H1 (cell line): ENCODE measurements at regions not wholly inside any gene's neighbourhood (a gene's known extent, or its start where the extent isn't known, plus 50 kb on each side); places are given as distances from the start of the nearest gene placed in this dataset.
"Not testable (repeated sequence)": the region's sequence is repeated elsewhere in the genome, so short reads cannot be mapped to it uniquely, and the experiment has no call there.

Source experiments
- CTCF ChIA-PET: fragments of 300-600 bp; sonication (Branson Sonifier 250); formaldehyde crosslinking; loops from one replicate; lab custom pipeline; 2021; ENCODE audit not compliant: partially characterized antibody; lab: Charles Lee
- POLR2A ChIA-PET: fragments of 300-600 bp; sonication (Branson Sonifier 250); formaldehyde crosslinking; loops from one replicate; lab custom pipeline; 2021; ENCODE audit warnings: inconsistent platforms; ENCODE audit not compliant: partially characterized antibody; lab: Charles Lee
- DNase-seq, 2 experiments: peaks; one replicate each; pipeline versions ENCODE4 v3.0.0 to v3.0.0-alpha.2; 2010 to 2022; ENCODE audit warnings: low spot score in 2 of 2, low read depth in 1 of 2, mixed read lengths in 1 of 2
- FAIRE-seq: peaks from 2 replicates; lab custom pipeline; 2011; peaks lifted over from hg19 to GRCh38; lab: Jason Lieb, UNC
- H2AFZ ChIP-seq: 2 replicates; pipeline ENCODE4 v1.8.1; 2012; ENCODE audit warnings: low read length, inconsistent platforms
- H2AK5ac ChIP-seq: 2 replicates; pipeline ENCODE4 v1.6.1; 2013; ENCODE audit warnings: low read depth, low read length
- H2BK120ac ChIP-seq: replicated peaks from 2 replicates; pipeline ENCODE3; 2013; ENCODE audit warnings: low read depth, low read length, inconsistent platforms
- H2BK12ac ChIP-seq: 2 replicates; pipeline ENCODE4 v1.6.1; 2013; ENCODE audit warnings: low read depth, low read length
- H2BK15ac ChIP-seq: 2 replicates; pipeline ENCODE4 v1.6.1; 2013; ENCODE audit warnings: low read length
- H2BK20ac ChIP-seq: 2 replicates; pipeline ENCODE4 v1.6.1; 2013; ENCODE audit warnings: low read length
- H2BK5ac ChIP-seq: 2 replicates; pipeline ENCODE4 v1.6.1; 2013; ENCODE audit warnings: low read depth, low read length
- H3K14ac ChIP-seq: 2 replicates; pipeline ENCODE4 v1.6.1; 2013; ENCODE audit warnings: inconsistent platforms; ENCODE audit not compliant: insufficient read length
- H3K18ac ChIP-seq: 2 replicates; pipeline ENCODE4 v1.6.1; 2013; ENCODE audit warnings: low read length; ENCODE audit errors: extremely low read depth
- H3K23ac ChIP-seq: 2 replicates; pipeline ENCODE4 v1.6.1; 2013; ENCODE audit warnings: inconsistent platforms; ENCODE audit not compliant: insufficient read length
- H3K23me2 ChIP-seq: 2 replicates; pipeline ENCODE4 v1.6.1; 2013; ENCODE audit warnings: low read depth, low read length
- H3K27ac ChIP-seq: 2 replicates; pipeline ENCODE4 v1.6.1; 2011; ENCODE audit warnings: low read depth, low read length, inconsistent platforms
- H3K27me3 ChIP-seq, 4 experiments: replicated peaks in 1 of 4; 1 replicate in 1 of 4; 2 replicates in 3 of 4; pipeline versions ENCODE4 v1.6.1 to v1.8.1; 2011 to 2013; ENCODE audit warnings: low read length in 3 of 4, mild to moderate bottlenecking in 3 of 4, inconsistent platforms in 2 of 4, mixed read lengths in 2 of 4, moderate library complexity in 1 of 4; ENCODE audit not compliant: control insufficient read depth in 3 of 4, insufficient read depth in 3 of 4; ENCODE audit errors: extremely low read depth in 1 of 4
- H3K36me3 ChIP-seq, 4 experiments: 2 replicates each; pipeline versions ENCODE4 v1.6.1 to v1.8.1; 2011 to 2013; ENCODE audit warnings: mild to moderate bottlenecking in 4 of 4, low read length in 3 of 4, moderate library complexity in 2 of 4, control low read depth in 1 of 4, inconsistent platforms in 1 of 4; ENCODE audit not compliant: insufficient read depth in 4 of 4, control insufficient read depth in 2 of 4
- H3K4ac ChIP-seq: replicated peaks from 2 replicates; pipeline ENCODE3; 2013; ENCODE audit warnings: low read length, low read depth, mixed read lengths, inconsistent platforms; ENCODE audit not compliant: insufficient read length
- H3K4me1 ChIP-seq, 4 experiments: replicated peaks in 1 of 4; 1 replicate in 1 of 4; 2 replicates in 3 of 4; pipeline versions ENCODE4 v1.6.1 to v1.8.1; 2011 to 2013; ENCODE audit warnings: low read length in 3 of 4, inconsistent platforms in 2 of 4, mixed read lengths in 1 of 4; ENCODE audit not compliant: insufficient read depth in 4 of 4, control insufficient read depth in 3 of 4
- H3K4me2 ChIP-seq, 2 experiments: 2 replicates each; pipeline versions ENCODE4 v1.6.1 to v1.8.1; 2011 to 2013; ENCODE audit warnings: low read depth in 2 of 2, low read length in 2 of 2, control low read depth in 1 of 2, inconsistent platforms in 1 of 2, mild to moderate bottlenecking in 1 of 2; ENCODE audit not compliant: insufficient read depth in 1 of 2
- H3K4me3 ChIP-seq, 4 experiments: fragments of 200-600, 300-600 bp in 1 of 4; sonication (generic), shearing (Covaris generic), sonication (Bioruptor Twin) in 1 of 4; 2 replicates each; pipeline versions ENCODE4 v1.5.1 to v1.8.1; 2011 to 2016; ENCODE audit warnings: low read length in 4 of 4, low read depth in 3 of 4, control low read depth in 2 of 4, inconsistent platforms in 2 of 4, mild to moderate bottlenecking in 2 of 4, mixed read lengths in 1 of 4, moderate library complexity in 1 of 4; ENCODE audit not compliant: insufficient read depth in 2 of 4; ENCODE audit errors: extremely low read depth in 1 of 4
- H3K56ac ChIP-seq: replicated peaks from 2 replicates; pipeline ENCODE3; 2013; ENCODE audit warnings: low read depth, mild to moderate bottlenecking, mixed read lengths, low read length, inconsistent platforms; ENCODE audit not compliant: insufficient read length
- H3K79me1 ChIP-seq: 2 replicates; pipeline ENCODE4 v1.6.1; 2013; ENCODE audit warnings: low read depth, low read length, control low read depth
- H3K79me2 ChIP-seq, 2 experiments: 2 replicates each; pipeline versions ENCODE4 v1.6.1 to v1.8.1; 2012 to 2013; ENCODE audit warnings: low read length in 2 of 2, mild to moderate bottlenecking in 2 of 2, inconsistent platforms in 1 of 2; ENCODE audit not compliant: insufficient read depth in 2 of 2, control insufficient read depth in 1 of 2
- H3K9ac ChIP-seq, 4 experiments: replicated peaks in 1 of 4; 1 replicate in 1 of 4; 2 replicates in 3 of 4; pipeline versions ENCODE4 v1.6.1 to v1.8.1; 2011 to 2013; ENCODE audit warnings: low read depth in 3 of 4, low read length in 3 of 4, control low read depth in 2 of 4, mild to moderate bottlenecking in 2 of 4, moderate library complexity in 2 of 4, inconsistent platforms in 1 of 4; ENCODE audit errors: extremely low read depth in 1 of 4
- H3K9me3 ChIP-seq, 2 experiments: 2 replicates each; pipeline versions ENCODE4 v1.6.1 to v1.8.1; 2012 to 2013; ENCODE audit warnings: mild to moderate bottlenecking in 2 of 2, moderate library complexity in 2 of 2, control low read depth in 1 of 2, inconsistent platforms in 1 of 2, low read depth in 1 of 2, low read length in 1 of 2, mixed read lengths in 1 of 2; ENCODE audit not compliant: insufficient read depth in 2 of 2
- H4K20me1 ChIP-seq, 2 experiments: replicated peaks in 1 of 2; 2 replicates each; pipeline versions ENCODE3 to v1.8.1; 2011 to 2013; ENCODE audit warnings: inconsistent platforms in 2 of 2, low read length in 2 of 2, mild to moderate bottlenecking in 1 of 2; ENCODE audit not compliant: insufficient read depth in 2 of 2, control insufficient read depth in 1 of 2
- H4K5ac ChIP-seq: 2 replicates; pipeline ENCODE4 v1.6.1; 2013; ENCODE audit warnings: low read length, low read depth, mixed read lengths, inconsistent platforms; ENCODE audit not compliant: insufficient read length
- H4K8ac ChIP-seq: 2 replicates; pipeline ENCODE4 v1.8.0; 2013; ENCODE audit warnings: mild to moderate bottlenecking, moderate library complexity, low read length, inconsistent platforms; ENCODE audit not compliant: insufficient read depth; ENCODE audit errors: extremely low read depth
- H4K91ac ChIP-seq: replicated peaks from 2 replicates; pipeline ENCODE3; 2013; ENCODE audit warnings: low read length, mixed read lengths, inconsistent platforms; ENCODE audit not compliant: insufficient read length
- CREB1 ChIP-seq: IDR thresholded peaks from 2 replicates; pipeline ENCODE4 v1.6.1; 2012; ENCODE audit warnings: inconsistent platforms
- KDM4A ChIP-seq: IDR thresholded peaks from one replicate; pipeline ENCODE4 v1.7.1; 2012; ENCODE audit warnings: low read depth, mild to moderate bottlenecking, moderate library complexity, low read length, inconsistent platforms; ENCODE audit not compliant: severe bottlenecking
- PHF8 ChIP-seq: fragments of 200-600 bp; sonication (generic); conservative IDR thresholded peaks from 2 replicates; pipeline ENCODE4 v1.7.1; 2012; ENCODE audit warnings: low read depth, mild to moderate bottlenecking, inconsistent platforms, low read length, moderate library complexity
- POLR2A ChIP-seq, 2 experiments: IDR thresholded peaks; 1 replicate in 1 of 2; 2 replicates in 1 of 2; pipeline ENCODE4 v1.6.1; 2011; ENCODE audit warnings: low read depth in 2 of 2, low read length in 2 of 2, mild to moderate bottlenecking in 2 of 2; ENCODE audit errors: control extremely low read depth in 1 of 2
- POLR2AphosphoS5 ChIP-seq: IDR thresholded peaks from 2 replicates; pipeline ENCODE4 v1.6.1; 2011; ENCODE audit warnings: low read depth, low read length
- RAD21 ChIP-seq, 2 experiments: IDR thresholded peaks in 1 of 2; conservative IDR thresholded peaks in 1 of 2; 2 replicates each; pipeline ENCODE4 v1.6.1; 2011; ENCODE audit warnings: low read depth in 2 of 2, low read length in 2 of 2, improper control_type of control experiment in 1 of 2, inconsistent platforms in 1 of 2, mild to moderate bottlenecking in 1 of 2, moderate library complexity in 1 of 2
- TAF1 ChIP-seq: IDR thresholded peaks from 2 replicates; pipeline ENCODE4 v1.6.1; 2011; ENCODE audit warnings: mild to moderate bottlenecking, low read depth, low read length
- TBP ChIP-seq: IDR thresholded peaks from 2 replicates; pipeline ENCODE4 v1.6.1; 2011; ENCODE audit warnings: low read depth, low read length, improper control_type of control experiment
- YY1 ChIP-seq: IDR thresholded peaks from 2 replicates; pipeline ENCODE4 v1.6.1; 2011; ENCODE audit warnings: low read depth, mild to moderate bottlenecking, low read length
- WGBS, 2 experiments: shearing (Covaris generic) in 1 of 2; methylation state at CpG; one replicate each; pipeline versions ENCODE4 v1.1.6 to v1.1.7; 2013 to 2015; ENCODE audit warnings: low lambda C conversion rate in 2 of 2, mixed read lengths in 2 of 2, inconsistent platforms in 1 of 2, low coverage in 1 of 2, missing lambda C conversion rate in 1 of 2; ENCODE audit not compliant: insufficient replicate concordance in 2 of 2, insufficient coverage in 1 of 2, insufficient read length in 1 of 2; ENCODE audit errors: extremely low coverage in 1 of 2, missing lambda C conversion rate in 1 of 2; 5-methylcytosine and 5-hydroxymethylcytosine counted together
- TF ChIP-seq, protein P1 (sequence below): IDR thresholded peaks from 2 replicates; pipeline ENCODE4 v1.6.1; 2012; ENCODE audit warnings: inconsistent platforms

DNA sequence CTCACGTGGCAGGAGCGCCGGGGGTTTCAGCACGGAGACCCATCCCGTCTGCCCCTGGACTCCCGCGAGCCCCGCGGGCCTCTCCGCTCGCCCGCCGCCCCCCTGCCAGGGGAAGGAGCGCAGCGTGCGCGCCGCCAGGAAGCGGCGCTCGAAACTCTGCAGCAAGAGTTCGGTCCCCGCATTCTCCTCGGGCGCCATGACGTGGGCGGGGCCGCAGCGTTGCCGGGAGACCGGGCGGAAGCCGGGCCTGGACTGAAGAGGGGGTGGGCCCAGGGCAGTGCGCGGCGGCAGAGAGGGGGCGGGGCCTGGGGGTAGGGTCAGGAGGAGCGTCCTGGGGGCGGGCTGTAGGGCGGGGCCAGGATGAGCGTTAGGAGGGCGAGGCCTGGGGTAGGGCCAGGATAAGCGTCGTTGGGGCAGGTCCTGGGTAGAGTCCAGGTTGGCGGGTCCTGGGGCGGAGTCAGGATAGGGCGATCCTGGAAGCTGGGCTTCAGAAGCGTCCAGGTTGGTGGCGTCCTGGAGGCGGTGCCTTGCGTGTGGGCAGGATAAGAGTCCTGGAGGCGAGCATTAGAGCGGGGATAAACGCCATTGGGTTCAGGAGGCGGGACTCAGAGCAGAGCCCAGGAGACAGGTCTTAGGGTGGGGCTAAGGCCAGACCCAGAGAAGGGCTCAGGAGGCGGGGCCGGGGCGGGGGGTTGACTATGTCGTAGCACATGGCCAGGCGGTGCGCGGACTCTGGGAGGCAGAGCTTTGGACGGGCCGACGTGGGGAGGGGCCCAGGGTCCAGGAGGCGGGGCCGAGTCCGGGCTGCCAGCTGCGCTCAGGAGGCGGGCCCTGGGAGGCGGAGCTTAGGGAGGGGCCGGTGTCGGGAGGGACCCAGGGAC is 229.0 kb upstream of the FRG2C start:
- not testable (repeated sequence) for H3K36me3 ChIP-seq, H3K27me3 ChIP-seq, H3K4ac ChIP-seq, FAIRE-seq, H2BK5ac ChIP-seq, H2BK15ac ChIP-seq, H4K20me1 ChIP-seq, H2AK5ac ChIP-seq, H3K18ac ChIP-seq
- peak overlapping the region; percentile 90 for H4K5ac ChIP-seq
- peak in 1 of 2 experiments; percentile 73; a peak in 2 of 3 replicates for TF ChIP-seq POLR2A (IDR thresholded peaks at IDR 0.05; ENCODE audit: control extremely low read depth in 1 of 2, low read depth in 2 of 2, low read length in 2 of 2)
- TF ChIP-seq TBP = 0 out of 2 replicates have a peak, but pooled peaks have one; percentile 23
- peak; percentile 40 for TF ChIP-seq PHF8
- TF ChIP-seq RAD21 (IDR thresholded peaks at IDR 0.05 in 1 of 2, conservative IDR thresholded peaks at IDR 0.05 in 1 of 2; ENCODE audit: low read depth in 2 of 2, low read length in 2 of 2) = peak in 1 of 2 experiments; percentile 7; a peak in 1 of 4 replicates
- peak; percentile 42 for TF ChIP-seq KDM4A
- 0 out of 2 replicates have a peak, but pooled peaks have one; percentile 27 for TF ChIP-seq CREB1
- TF ChIP-seq POLR2AphosphoS5 = peak; percentile 26; the same call in 1 of the 2 replicates
- TF ChIP-seq, protein P1, sequence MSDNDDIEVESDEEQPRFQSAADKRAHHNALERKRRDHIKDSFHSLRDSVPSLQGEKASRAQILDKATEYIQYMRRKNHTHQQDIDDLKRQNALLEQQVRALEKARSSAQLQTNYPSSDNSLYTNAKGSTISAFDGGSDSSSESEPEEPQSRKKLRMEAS = peak; percentile 40; the same call in 1 of the 2 replicates
- TF ChIP-seq YY1 = peak; percentile 86
- TF ChIP-seq TAF1 = peak; percentile 59
- TF ChIP-seq, all 59 proteins: peak for 10; not testable (repeated sequence) for 49
- H3K9ac ChIP-seq = peak overlapping the region in 3 of 4 experiments; percentile 45 to 75 (median 70); a peak in 5 of 7 replicates
- H3K23ac ChIP-seq, H2BK120ac ChIP-seq, H2AFZ ChIP-seq, H4K91ac ChIP-seq, H3K4me1 ChIP-seq, H3K79me2 ChIP-seq, H3K14ac ChIP-seq, H3K23me2 ChIP-seq, H3K79me1 ChIP-seq, H2BK20ac ChIP-seq, H2BK12ac ChIP-seq, H3K56ac ChIP-seq, H3K9me3 ChIP-seq: not testable (repeated sequence)
- peak overlapping the region; percentile 67 to 86 for H3K4me2 ChIP-seq
- DNase-seq = peak; percentile 94 to 96
- WGBS, 2 experiments = 0% methylated on average over 6 of the region's 73 CpGs; no CpG with 5 or more reads in 1 of the 2 experiments
- ChIA-PET CTCF (interaction anchor here (0.5 to 1.3 kb wide), 2 partner anchors 94 to 1215 kb away, joined by 3 read pairs; no protein-coding TSS in a partner anchor), POLR2A (interaction anchor here (0.8 to 1.0 kb wide), 3 partner anchors 9 to 179 kb away, joined by 3 read pairs; no protein-coding TSS in a partner anchor)
- H4K8ac ChIP-seq = peak overlapping the region; percentile 25; the same call in 1 of the 2 replicates
- H3K4me3 ChIP-seq = peak overlapping the region; percentile 60 to 74 (median 66)
- H3K27ac ChIP-seq = peak overlapping the region; percentile 58; the same call in 1 of the 2 replicates
